ENCODE measurements at regions not wholly inside any gene's neighbourhood (a gene's known extent, or its start where the extent isn't known, plus 50 kb on each side); places are given as distances from the start of the nearest gene placed in this dataset.
A peak's percentile ranks its signal among the peaks of the same experiment; 100 is the strongest.
"Not testable (repeated sequence)": the region's sequence is repeated elsewhere in the genome, so short reads cannot be mapped to it uniquely, and the experiment has no call there.

- H3K9me3 ChIP-seq = no peaks in the 10 kb centered on the region
- intact Hi-C loops (cut with DNase I) = no loop called here
- WGBS, 2 donors = 36 to 63% methylated on average over 4 of the region's 4 CpGs
- DNase-seq = no peak
- H3K27ac ChIP-seq = no peak overlapping the region
- no peak for ATAC-seq
- H3K27me3 ChIP-seq = no peaks in the 10 kb centered on the region
- no peak for FAIRE-seq
- H3K4me3 ChIP-seq = no peak overlapping the region
- no peaks in the 10 kb centered on the region for H3K36me3 ChIP-seq
- H3K4me1 ChIP-seq = no peaks in the 10 kb centered on the region
- TF ChIP-seq CTCF (IDR thresholded peaks at IDR 0.05) = no peak
These were observed 170.2 kb upstream of the AUTS2 start for GRCh38 chr7:69428089-69428488.

GRCh38 chr7:69429911-69430383 lies 168.3 kb upstream of the AUTS2 start:
- DNase-seq (peak in 1 of 6 donors; percentile 5), FAIRE-seq (no peak), ATAC-seq (peak in 1 of 4 donors; percentile 63)
- intact Hi-C loops (cut with DNase I) = no loop called here
- Histone ChIP-seq H3K27ac (no peak overlapping the region), H3K36me3 (no peaks in the 10 kb centered on the region), H3K4me3 (no peak overlapping the region), H3K27me3 (no peaks in the 10 kb centered on the region), H3K9me3 (no peaks in the 10 kb centered on the region), H3K4me1 (no peaks in the 10 kb centered on the region)
- no peak for TF ChIP-seq CTCF (IDR thresholded peaks at IDR 0.05)
- 31 to 37% methylated on average over 16 of the region's 16 CpGs for WGBS, 2 donors

GRCh38 chr7:69430384-69431021 lies 167.8 kb upstream of the AUTS2 start:
- Histone ChIP-seq H3K4me1 (no peaks in the 10 kb centered on the region), H3K4me3 (no peak overlapping the region), H3K27me3 (no peaks in the 10 kb centered on the region), H3K27ac (no peak overlapping the region), H3K36me3 (no peaks in the 10 kb centered on the region), H3K9me3 (no peaks in the 10 kb centered on the region)
- intact Hi-C loops (cut with DNase I) = no loop called here
- DNase-seq = no peak
- WGBS, 2 donors = 42 to 46% methylated on average over 16 of the region's 16 CpGs
- no peak for TF ChIP-seq CTCF (IDR thresholded peaks at IDR 0.05)
- ATAC-seq = no peak
- no peak for FAIRE-seq

GRCh38 chr7:69431626-69432025 lies 166.6 kb upstream of the AUTS2 start:
- Histone ChIP-seq H3K9me3 (no peaks in the 10 kb centered on the region), H3K4me3 (no peak overlapping the region), H3K27ac (no peak overlapping the region), H3K27me3 (no peaks in the 10 kb centered on the region), H3K36me3 (no peaks in the 10 kb centered on the region), H3K4me1 (no peaks in the 10 kb centered on the region)
- no peak for FAIRE-seq
- ATAC-seq = no peak
- WGBS, 2 donors = 67 to 71% methylated on average over 4 of the region's 4 CpGs
- no peak for TF ChIP-seq CTCF (IDR thresholded peaks at IDR 0.05)
- no peak for DNase-seq
- intact Hi-C loops (cut with DNase I) = no loop called here

GRCh38 chr7:69432276-69432675 lies 166.0 kb upstream of the AUTS2 start:
- 50 to 61% methylated on average over 5 of the region's 5 CpGs for WGBS, 2 donors

More at GRCh38 chr7:69432276-69432675, 166.0 kb upstream of the AUTS2 start:
- H3K9me3 ChIP-seq; H3K27me3 ChIP-seq; H3K4me1 ChIP-seq; ATAC-seq; H3K36me3 ChIP-seq; FAIRE-seq; DNase-seq; H3K27ac ChIP-seq; intact Hi-C loops (cut with DNase I); H3K4me3 ChIP-seq: not testable (repeated sequence)

All from pancreas (tissue), 10 donors.